ENCODE measurements at regions not wholly inside any gene's neighbourhood (a gene's known extent, or its start where the extent isn't known, plus 50 kb on each side); places are given as distances from the start of the nearest gene placed in this dataset.

- no peak overlapping the region for H3K4me3 ChIP-seq (ENCODE audit: low read depth, low read length)
- TF ChIP-seq, protein P1, sequence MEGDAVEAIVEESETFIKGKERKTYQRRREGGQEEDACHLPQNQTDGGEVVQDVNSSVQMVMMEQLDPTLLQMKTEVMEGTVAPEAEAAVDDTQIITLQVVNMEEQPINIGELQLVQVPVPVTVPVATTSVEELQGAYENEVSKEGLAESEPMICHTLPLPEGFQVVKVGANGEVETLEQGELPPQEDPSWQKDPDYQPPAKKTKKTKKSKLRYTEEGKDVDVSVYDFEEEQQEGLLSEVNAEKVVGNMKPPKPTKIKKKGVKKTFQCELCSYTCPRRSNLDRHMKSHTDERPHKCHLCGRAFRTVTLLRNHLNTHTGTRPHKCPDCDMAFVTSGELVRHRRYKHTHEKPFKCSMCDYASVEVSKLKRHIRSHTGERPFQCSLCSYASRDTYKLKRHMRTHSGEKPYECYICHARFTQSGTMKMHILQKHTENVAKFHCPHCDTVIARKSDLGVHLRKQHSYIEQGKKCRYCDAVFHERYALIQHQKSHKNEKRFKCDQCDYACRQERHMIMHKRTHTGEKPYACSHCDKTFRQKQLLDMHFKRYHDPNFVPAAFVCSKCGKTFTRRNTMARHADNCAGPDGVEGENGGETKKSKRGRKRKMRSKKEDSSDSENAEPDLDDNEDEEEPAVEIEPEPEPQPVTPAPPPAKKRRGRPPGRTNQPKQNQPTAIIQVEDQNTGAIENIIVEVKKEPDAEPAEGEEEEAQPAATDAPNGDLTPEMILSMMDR (IDR thresholded peaks at IDR 0.05; ENCODE audit: borderline replicate concordance, insufficient read depth, low read depth, low read length): no peak
Observed at GRCh38 chr1:96079581-96079980, 642.0 kb upstream of the PTBP2 start.

DNA sequence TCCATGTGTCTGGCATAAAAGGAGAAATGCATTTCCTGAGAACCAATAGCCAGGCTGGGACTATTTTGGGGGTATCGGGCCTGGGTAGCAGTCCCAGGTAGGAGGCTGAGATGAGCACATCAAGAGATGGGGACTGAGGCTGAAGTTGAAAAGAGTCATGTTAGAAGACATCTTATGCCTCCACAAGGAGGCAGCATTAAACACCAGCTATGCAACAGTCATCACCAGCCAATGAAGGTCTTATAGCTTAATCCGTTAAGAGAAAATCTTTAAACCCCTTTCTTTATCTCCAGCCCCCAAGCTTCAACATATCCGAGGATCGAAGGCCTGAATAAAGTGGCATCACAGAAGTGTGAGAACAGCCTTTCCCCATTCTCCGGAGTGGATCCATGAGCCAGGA, 640.7 kb upstream of the PTBP2 start:
- no peak overlapping the region for H3K4me3 ChIP-seq (ENCODE audit: low read depth, low read length)
- TF ChIP-seq, protein P1 (IDR thresholded peaks at IDR 0.05; ENCODE audit: borderline replicate concordance, insufficient read depth, low read depth, low read length): no peak

- H3K4me3 ChIP-seq (ENCODE audit: low read depth, low read length): no peak overlapping the region
- TF ChIP-seq, protein P1 (IDR thresholded peaks at IDR 0.05; ENCODE audit: borderline replicate concordance, insufficient read depth, low read depth, low read length): no peak
Observed at GRCh38 chr1:96087719-96088118, 633.9 kb upstream of the PTBP2 start.

DNA sequence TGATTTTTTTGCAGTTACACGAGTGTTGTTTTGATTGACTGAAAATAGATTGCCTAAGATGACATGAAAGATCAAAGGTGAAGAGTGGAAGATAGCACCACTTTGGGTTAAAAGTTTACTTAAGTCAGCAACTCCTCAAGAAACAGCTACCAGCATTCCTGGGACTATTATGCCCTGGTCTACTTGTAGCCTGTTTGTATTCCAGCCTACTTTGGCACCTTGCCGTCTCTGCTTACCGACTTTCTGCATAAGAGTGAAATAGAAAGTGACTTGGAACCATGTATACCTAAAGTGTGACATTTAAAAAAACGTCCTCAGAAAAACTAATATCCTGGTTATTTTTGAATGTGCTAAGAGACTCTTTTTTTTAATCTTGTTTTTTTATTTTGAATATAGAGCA, 631.5 kb upstream of the PTBP2 start:
- H3K4me3 ChIP-seq (ENCODE audit: low read depth, low read length): no peak overlapping the region
- TF ChIP-seq, protein P1 (IDR thresholded peaks at IDR 0.05; ENCODE audit: borderline replicate concordance, insufficient read depth, low read depth, low read length): no peak

DNA sequence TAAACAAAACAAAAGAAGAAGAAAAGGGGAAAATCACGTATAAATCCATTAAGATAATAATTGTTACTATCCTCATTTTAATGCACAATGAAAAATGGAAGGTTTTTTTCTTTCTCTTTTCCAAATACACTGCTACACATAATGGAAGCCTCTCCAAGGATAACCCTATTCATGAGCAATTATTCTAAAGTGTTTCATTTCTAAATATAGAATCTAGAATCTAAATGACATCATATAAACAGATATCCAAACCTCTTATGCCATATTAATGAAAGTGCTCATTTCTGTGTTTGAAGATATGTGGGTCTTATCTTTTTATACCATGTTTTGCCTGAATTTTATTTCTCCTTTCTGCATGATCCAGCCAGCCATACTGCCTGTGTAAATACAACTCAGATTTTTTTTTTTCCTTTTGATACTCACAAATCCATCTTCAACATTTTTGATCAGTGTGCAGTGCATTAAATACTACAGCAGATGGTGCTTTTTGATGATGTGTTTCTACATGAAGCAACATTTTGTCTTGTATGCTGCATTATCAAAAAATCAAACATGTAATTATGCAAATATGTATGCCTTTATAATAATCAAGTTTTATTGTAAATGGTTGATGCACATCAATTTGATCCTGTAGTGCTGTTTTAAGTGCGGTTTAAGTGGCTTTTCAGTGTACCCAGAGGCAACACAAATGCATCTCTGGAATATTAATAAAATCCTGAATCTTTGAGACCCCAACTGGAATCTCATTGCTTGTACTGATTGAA, 625.6 kb upstream of the PTBP2 start:
- H3K4me3 ChIP-seq (ENCODE audit: low read depth, low read length): no peak overlapping the region
- TF ChIP-seq, protein P1 (IDR thresholded peaks at IDR 0.05; ENCODE audit: borderline replicate concordance, insufficient read depth, low read depth, low read length): no peak

DNA sequence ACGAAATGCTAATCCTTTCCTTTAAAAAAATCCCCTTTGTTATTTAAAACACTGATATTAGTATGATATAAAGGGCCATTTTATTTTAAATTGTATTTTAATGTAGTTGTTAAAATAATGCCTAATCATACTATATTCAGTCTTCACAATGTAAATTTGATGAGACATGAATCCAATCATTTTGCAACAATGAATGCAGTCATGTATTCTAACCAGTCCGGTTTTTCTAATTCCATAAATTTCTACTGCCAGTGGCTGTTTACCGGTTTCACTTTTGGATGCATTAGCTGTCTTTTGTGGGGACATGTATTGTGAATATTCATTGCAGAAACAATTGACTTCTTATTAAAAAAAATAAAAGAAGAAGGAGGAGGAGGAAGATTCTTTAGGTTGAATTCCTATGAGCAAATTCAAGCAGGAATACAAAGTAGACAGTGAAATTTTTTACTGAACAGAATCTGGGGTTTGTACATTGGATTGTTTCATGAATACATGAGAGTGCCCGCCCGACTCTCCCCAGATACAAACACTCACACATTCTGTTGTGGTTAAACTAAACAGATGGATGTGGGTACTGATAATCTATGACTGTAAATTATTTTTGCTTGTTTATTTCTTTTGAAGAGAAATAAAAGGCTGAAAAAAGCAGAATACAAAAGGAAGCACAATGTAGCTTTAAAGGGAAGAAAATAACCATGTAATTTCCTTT, 624.8 kb upstream of the PTBP2 start:
- H3K4me3 ChIP-seq (ENCODE audit: low read depth, low read length): no peak overlapping the region
- TF ChIP-seq, protein P1 (IDR thresholded peaks at IDR 0.05; ENCODE audit: borderline replicate concordance, insufficient read depth, low read depth, low read length): no peak

GRCh38 chr1:96104506-96104905, 617.1 kb upstream of the PTBP2 start:
- no peak overlapping the region for H3K4me3 ChIP-seq (ENCODE audit: low read depth, low read length)
- TF ChIP-seq, protein P1 (IDR thresholded peaks at IDR 0.05; ENCODE audit: borderline replicate concordance, insufficient read depth, low read depth, low read length): no peak
